Astrocyte (in vitro differentiated cells and primary cell): ENCODE measurements at regions not wholly inside any gene's neighbourhood (a gene's known extent, or its start where the extent isn't known, plus 50 kb on each side); places are given as distances from the start of the nearest gene placed in this dataset.

Experiments used
- DNase-seq: peaks from one replicate; pipeline ENCODE4 v3.0.0-alpha.2; 2010; ENCODE audit warnings: low read depth
- FAIRE-seq: peaks from 2 replicates; lab custom pipeline; 2011; peaks lifted over from hg19 to GRCh38; lab: Jason Lieb, UNC
- H2AFZ ChIP-seq: 2 replicates; pipeline ENCODE4 v1.6.0; 2012; ENCODE audit warnings: low read depth, low read length, inconsistent platforms
- H3K27ac ChIP-seq: 2 replicates; pipeline ENCODE4 v1.5.1; 2011; ENCODE audit warnings: low read depth, low read length, inconsistent platforms
- H3K27me3 ChIP-seq: 2 replicates; pipeline ENCODE4 v1.6.0; 2011; ENCODE audit warnings: low read length, inconsistent platforms; ENCODE audit not compliant: insufficient read depth
- H3K36me3 ChIP-seq: 2 replicates; pipeline ENCODE4 v1.5.1; 2011; ENCODE audit warnings: low read length, inconsistent platforms; ENCODE audit not compliant: insufficient read depth
- H3K4me1 ChIP-seq: 2 replicates; pipeline ENCODE4 v1.5.1; 2011; ENCODE audit warnings: low read length, inconsistent platforms; ENCODE audit not compliant: insufficient read depth
- H3K4me2 ChIP-seq: 2 replicates; pipeline ENCODE4 v1.6.0; 2012; ENCODE audit warnings: low read length, inconsistent platforms
- H3K4me3 ChIP-seq: 2 replicates; pipeline ENCODE4 v1.5.1; 2011; ENCODE audit warnings: low read depth, mild to moderate bottlenecking, low read length, inconsistent platforms; ENCODE audit not compliant: insufficient read depth
- H3K79me2 ChIP-seq: 2 replicates; pipeline ENCODE4 v1.6.0; 2012; ENCODE audit warnings: mild to moderate bottlenecking, low read length, inconsistent platforms; ENCODE audit not compliant: insufficient read depth
- H3K9ac ChIP-seq: 2 replicates; pipeline ENCODE4 v1.6.0; 2012; ENCODE audit warnings: mild to moderate bottlenecking, low read length, inconsistent platforms
- H3K9me3 ChIP-seq: 2 replicates; pipeline ENCODE4 v1.5.1; 2012; ENCODE audit warnings: low read depth, mild to moderate bottlenecking, low read length, inconsistent platforms; ENCODE audit not compliant: insufficient read depth
- H4K20me1 ChIP-seq: 2 replicates; pipeline ENCODE4 v1.6.0; 2012; ENCODE audit warnings: low read length, inconsistent platforms; ENCODE audit not compliant: insufficient read depth
- H3K27ac Mint-ChIP-seq: one replicate; pipeline ENCODE4 v1.8.0; 2021; ENCODE audit warnings: mild to moderate bottlenecking, mixed read lengths; ENCODE audit not compliant: unreplicated experiment
- H3K27me3 Mint-ChIP-seq: one replicate; pipeline ENCODE4 v1.8.0; 2021; ENCODE audit warnings: low read depth, mixed read lengths; ENCODE audit not compliant: unreplicated experiment
- H3K36me3 Mint-ChIP-seq: one replicate; pipeline ENCODE4 v1.8.0; 2021; ENCODE audit warnings: low read depth, mixed read lengths; ENCODE audit not compliant: unreplicated experiment
- H3K4me1 Mint-ChIP-seq: one replicate; pipeline ENCODE4 v1.8.0; 2021; ENCODE audit warnings: low read depth, mixed read lengths; ENCODE audit not compliant: unreplicated experiment
- H3K4me3 Mint-ChIP-seq: one replicate; pipeline ENCODE4 v1.8.0; 2021; ENCODE audit warnings: mild to moderate bottlenecking, moderate library complexity, mixed read lengths; ENCODE audit not compliant: unreplicated experiment
- H3K9me3 Mint-ChIP-seq: one replicate; pipeline ENCODE4 v1.8.0; 2021; ENCODE audit warnings: mild to moderate bottlenecking, mixed read lengths; ENCODE audit not compliant: unreplicated experiment
- EZH2 ChIP-seq: IDR thresholded peaks from 2 replicates; pipeline ENCODE4 v1.6.1; 2012; ENCODE audit warnings: mild to moderate bottlenecking, low read length, inconsistent platforms; ENCODE audit not compliant: insufficient read depth
- TF ChIP-seq, protein P1 (sequence below): IDR thresholded peaks from 2 replicates; pipeline ENCODE4 v1.5.1; 2011; ENCODE audit warnings: low read depth, mild to moderate bottlenecking, inconsistent platforms, low read length, moderate library complexity; ENCODE audit not compliant: insufficient read depth

GRCh38 chr1:218068241-218068640, 216.9 kb upstream of the RRP15 start:
- Histone ChIP-seq H3K4me3 (no peak overlapping the region), H4K20me1 (no peaks in the 10 kb centered on the region), H3K4me1 (no peaks in the 10 kb centered on the region), H3K4me2 (no peak overlapping the region), H3K9ac (no peak overlapping the region), H3K27me3 (no peaks in the 10 kb centered on the region), H3K27ac (no peak overlapping the region), H3K79me2 (no peaks in the 10 kb centered on the region), H2AFZ (no peak overlapping the region), H3K36me3 (no peaks in the 10 kb centered on the region), H3K9me3 (no peaks in the 10 kb centered on the region)
- no peak overlapping the region for H3K27ac Mint-ChIP-seq
- no peak overlapping the region for H3K4me3 Mint-ChIP-seq
- no peaks in the 10 kb centered on the region for H3K27me3 Mint-ChIP-seq
- no peaks in the 10 kb centered on the region for H3K9me3 Mint-ChIP-seq
- H3K4me1 Mint-ChIP-seq: no peaks in the 10 kb centered on the region
- TF ChIP-seq EZH2: no peak
- TF ChIP-seq, protein P1, sequence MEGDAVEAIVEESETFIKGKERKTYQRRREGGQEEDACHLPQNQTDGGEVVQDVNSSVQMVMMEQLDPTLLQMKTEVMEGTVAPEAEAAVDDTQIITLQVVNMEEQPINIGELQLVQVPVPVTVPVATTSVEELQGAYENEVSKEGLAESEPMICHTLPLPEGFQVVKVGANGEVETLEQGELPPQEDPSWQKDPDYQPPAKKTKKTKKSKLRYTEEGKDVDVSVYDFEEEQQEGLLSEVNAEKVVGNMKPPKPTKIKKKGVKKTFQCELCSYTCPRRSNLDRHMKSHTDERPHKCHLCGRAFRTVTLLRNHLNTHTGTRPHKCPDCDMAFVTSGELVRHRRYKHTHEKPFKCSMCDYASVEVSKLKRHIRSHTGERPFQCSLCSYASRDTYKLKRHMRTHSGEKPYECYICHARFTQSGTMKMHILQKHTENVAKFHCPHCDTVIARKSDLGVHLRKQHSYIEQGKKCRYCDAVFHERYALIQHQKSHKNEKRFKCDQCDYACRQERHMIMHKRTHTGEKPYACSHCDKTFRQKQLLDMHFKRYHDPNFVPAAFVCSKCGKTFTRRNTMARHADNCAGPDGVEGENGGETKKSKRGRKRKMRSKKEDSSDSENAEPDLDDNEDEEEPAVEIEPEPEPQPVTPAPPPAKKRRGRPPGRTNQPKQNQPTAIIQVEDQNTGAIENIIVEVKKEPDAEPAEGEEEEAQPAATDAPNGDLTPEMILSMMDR: no peak
- DNase-seq (no peak), FAIRE-seq (no peak)
- no peaks in the 10 kb centered on the region for H3K36me3 Mint-ChIP-seq

- Histone ChIP-seq H3K9ac (no peak overlapping the region), H3K36me3 (no peaks in the 10 kb centered on the region), H3K4me2 (no peak overlapping the region), H3K9me3 (no peaks in the 10 kb centered on the region), H3K27me3 (no peaks in the 10 kb centered on the region), H3K4me3 (no peak overlapping the region), H3K27ac (no peak overlapping the region), H3K79me2 (no peaks in the 10 kb centered on the region), H2AFZ (no peak overlapping the region), H3K4me1 (no peaks in the 10 kb centered on the region), H4K20me1 (no peaks in the 10 kb centered on the region)
- Mint-ChIP-seq H3K36me3 (no peaks in the 10 kb centered on the region), H3K4me1 (no peaks in the 10 kb centered on the region), H3K27me3 (no peaks in the 10 kb centered on the region), H3K4me3 (no peak overlapping the region), H3K27ac (no peak overlapping the region), H3K9me3 (no peaks in the 10 kb centered on the region)
- TF ChIP-seq, protein P1: no peak
- no peak for TF ChIP-seq EZH2
- DNase-seq: no peak
- FAIRE-seq: no peak
These were observed 215.9 kb upstream of the RRP15 start for GRCh38 chr1:218069180-218069579.

- FAIRE-seq (no peak), DNase-seq (no peak)
- H3K4me3 Mint-ChIP-seq: no peak overlapping the region
- Histone ChIP-seq H3K36me3 (no peaks in the 10 kb centered on the region), H3K27me3 (no peaks in the 10 kb centered on the region), H3K9me3 (no peaks in the 10 kb centered on the region), H3K27ac (no peak overlapping the region), H3K4me1 (no peaks in the 10 kb centered on the region), H3K9ac (no peak overlapping the region), H3K4me2 (no peak overlapping the region), H3K4me3 (no peak overlapping the region), H2AFZ (no peak overlapping the region), H3K79me2 (no peaks in the 10 kb centered on the region), H4K20me1 (no peaks in the 10 kb centered on the region)
- H3K36me3 Mint-ChIP-seq: no peaks in the 10 kb centered on the region
- H3K4me1 Mint-ChIP-seq: no peaks in the 10 kb centered on the region
- H3K27me3 Mint-ChIP-seq: no peaks in the 10 kb centered on the region
- H3K27ac Mint-ChIP-seq: no peak overlapping the region
- TF ChIP-seq, protein P1: no peak
- no peak for TF ChIP-seq EZH2
- peaks cover 3% of the 10 kb centered on the region for H3K9me3 Mint-ChIP-seq
These were observed 212.0 kb upstream of the RRP15 start for GRCh38 chr1:218073062-218073461.
